Vagina (tissue), 2 donors: ENCODE measurements at regions not wholly inside any gene's neighbourhood (a gene's known extent, or its start where the extent isn't known, plus 50 kb on each side); places are given as distances from the start of the nearest gene placed in this dataset.

Experiments used
- CTCF ChIP-seq, 3 experiments: fragments of 450-650 bp in 2 of 3; fragments of 200-600 bp in 1 of 3; sonication (generic) in 1 of 3; IDR thresholded peaks; one replicate each; pipeline ENCODE4 v1.5.1; 2017 to 2019; ENCODE audit warnings: antibody characterized with exemption in 3 of 3, mild to moderate bottlenecking in 2 of 3, moderate library complexity in 2 of 3
- POLR2AphosphoS5 ChIP-seq, 2 donors: sonication (generic); formaldehyde crosslinking; IDR thresholded peaks; one replicate each; pipeline ENCODE4 v1.9.0; 2017; ENCODE audit warnings: antibody characterized with exemption in 2 of 2, mild to moderate bottlenecking in 2 of 2, low read depth in 1 of 2; ENCODE audit not compliant: insufficient read depth in 1 of 2

GRCh38 chr2:180150606-180151005 is 143.5 kb upstream of the CWC22 start:
- TF ChIP-seq POLR2AphosphoS5 (IDR thresholded peaks at IDR 0.05; ENCODE audit: insufficient read depth in 1 of 2, low read depth in 1 of 2) (no peak), CTCF (IDR thresholded peaks at IDR 0.05) (no peak)
